HL-60 (cell line): ENCODE measurements at regions not wholly inside any gene's neighbourhood (a gene's known extent, or its start where the extent isn't known, plus 50 kb on each side); places are given as distances from the start of the nearest gene placed in this dataset.

Experiments used
- GABPA ChIP-seq: IDR thresholded peaks from 2 replicates; pipeline ENCODE4 v1.6.1; 2012; ENCODE audit warnings: low read depth
- POLR2AphosphoS5 ChIP-seq: IDR thresholded peaks from 2 replicates; pipeline ENCODE4 v1.6.1; 2012; ENCODE audit warnings: low read depth
- SPI1 ChIP-seq: IDR thresholded peaks from 2 replicates; pipeline ENCODE4 v1.6.1; 2012; ENCODE audit warnings: low read depth, mild to moderate bottlenecking, borderline replicate concordance
- TF ChIP-seq, protein P1 (sequence below): IDR thresholded peaks from one replicate; pipeline ENCODE4 v1.5.1; 2011; ENCODE audit warnings: low read length, control low read depth, inconsistent platforms; ENCODE audit not compliant: insufficient read depth
- TF ChIP-seq, protein P2 (sequence below): IDR thresholded peaks from 2 replicates; pipeline ENCODE4 v1.6.1; 2012; ENCODE audit warnings: low read depth; ENCODE audit not compliant: insufficient replicate concordance

- TF ChIP-seq POLR2AphosphoS5 (no peak), GABPA (no peak), SPI1 (no peak)
- TF ChIP-seq, protein P1, sequence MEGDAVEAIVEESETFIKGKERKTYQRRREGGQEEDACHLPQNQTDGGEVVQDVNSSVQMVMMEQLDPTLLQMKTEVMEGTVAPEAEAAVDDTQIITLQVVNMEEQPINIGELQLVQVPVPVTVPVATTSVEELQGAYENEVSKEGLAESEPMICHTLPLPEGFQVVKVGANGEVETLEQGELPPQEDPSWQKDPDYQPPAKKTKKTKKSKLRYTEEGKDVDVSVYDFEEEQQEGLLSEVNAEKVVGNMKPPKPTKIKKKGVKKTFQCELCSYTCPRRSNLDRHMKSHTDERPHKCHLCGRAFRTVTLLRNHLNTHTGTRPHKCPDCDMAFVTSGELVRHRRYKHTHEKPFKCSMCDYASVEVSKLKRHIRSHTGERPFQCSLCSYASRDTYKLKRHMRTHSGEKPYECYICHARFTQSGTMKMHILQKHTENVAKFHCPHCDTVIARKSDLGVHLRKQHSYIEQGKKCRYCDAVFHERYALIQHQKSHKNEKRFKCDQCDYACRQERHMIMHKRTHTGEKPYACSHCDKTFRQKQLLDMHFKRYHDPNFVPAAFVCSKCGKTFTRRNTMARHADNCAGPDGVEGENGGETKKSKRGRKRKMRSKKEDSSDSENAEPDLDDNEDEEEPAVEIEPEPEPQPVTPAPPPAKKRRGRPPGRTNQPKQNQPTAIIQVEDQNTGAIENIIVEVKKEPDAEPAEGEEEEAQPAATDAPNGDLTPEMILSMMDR: no peak
- TF ChIP-seq, protein P2, sequence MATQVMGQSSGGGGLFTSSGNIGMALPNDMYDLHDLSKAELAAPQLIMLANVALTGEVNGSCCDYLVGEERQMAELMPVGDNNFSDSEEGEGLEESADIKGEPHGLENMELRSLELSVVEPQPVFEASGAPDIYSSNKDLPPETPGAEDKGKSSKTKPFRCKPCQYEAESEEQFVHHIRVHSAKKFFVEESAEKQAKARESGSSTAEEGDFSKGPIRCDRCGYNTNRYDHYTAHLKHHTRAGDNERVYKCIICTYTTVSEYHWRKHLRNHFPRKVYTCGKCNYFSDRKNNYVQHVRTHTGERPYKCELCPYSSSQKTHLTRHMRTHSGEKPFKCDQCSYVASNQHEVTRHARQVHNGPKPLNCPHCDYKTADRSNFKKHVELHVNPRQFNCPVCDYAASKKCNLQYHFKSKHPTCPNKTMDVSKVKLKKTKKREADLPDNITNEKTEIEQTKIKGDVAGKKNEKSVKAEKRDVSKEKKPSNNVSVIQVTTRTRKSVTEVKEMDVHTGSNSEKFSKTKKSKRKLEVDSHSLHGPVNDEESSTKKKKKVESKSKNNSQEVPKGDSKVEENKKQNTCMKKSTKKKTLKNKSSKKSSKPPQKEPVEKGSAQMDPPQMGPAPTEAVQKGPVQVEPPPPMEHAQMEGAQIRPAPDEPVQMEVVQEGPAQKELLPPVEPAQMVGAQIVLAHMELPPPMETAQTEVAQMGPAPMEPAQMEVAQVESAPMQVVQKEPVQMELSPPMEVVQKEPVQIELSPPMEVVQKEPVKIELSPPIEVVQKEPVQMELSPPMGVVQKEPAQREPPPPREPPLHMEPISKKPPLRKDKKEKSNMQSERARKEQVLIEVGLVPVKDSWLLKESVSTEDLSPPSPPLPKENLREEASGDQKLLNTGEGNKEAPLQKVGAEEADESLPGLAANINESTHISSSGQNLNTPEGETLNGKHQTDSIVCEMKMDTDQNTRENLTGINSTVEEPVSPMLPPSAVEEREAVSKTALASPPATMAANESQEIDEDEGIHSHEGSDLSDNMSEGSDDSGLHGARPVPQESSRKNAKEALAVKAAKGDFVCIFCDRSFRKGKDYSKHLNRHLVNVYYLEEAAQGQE: no peak
Observed at GRCh38 chr1:116256286-116256649, 116.8 kb upstream of the ATP1A1 start.
